Transverse colon (tissue), 4 donors: ENCODE measurements at regions not wholly inside any gene's neighbourhood (a gene's known extent, or its start where the extent isn't known, plus 50 kb on each side); places are given as distances from the start of the nearest gene placed in this dataset.

Experiments used
- POLR2AphosphoS5 ChIP-seq, 3 donors: sonication (generic); formaldehyde crosslinking; IDR thresholded peaks; one replicate each; pipeline ENCODE4 v1.6.1; 2016; ENCODE audit warnings: antibody characterized with exemption in 3 of 3
- TF ChIP-seq, protein P1 (sequence below), 5 experiments: fragments of 200-600 bp in 3 of 5; fragments of 450-650 bp in 2 of 5; sonication (generic) in 3 of 5; IDR thresholded peaks; 1 replicate in 2 of 5; 2 replicates in 3 of 5; pipeline ENCODE4 v1.5.1; 2016 to 2017; ENCODE audit warnings: antibody characterized with exemption in 5 of 5, inconsistent platforms in 3 of 5, mild to moderate bottlenecking in 2 of 5, moderate library complexity in 1 of 5

DNA sequence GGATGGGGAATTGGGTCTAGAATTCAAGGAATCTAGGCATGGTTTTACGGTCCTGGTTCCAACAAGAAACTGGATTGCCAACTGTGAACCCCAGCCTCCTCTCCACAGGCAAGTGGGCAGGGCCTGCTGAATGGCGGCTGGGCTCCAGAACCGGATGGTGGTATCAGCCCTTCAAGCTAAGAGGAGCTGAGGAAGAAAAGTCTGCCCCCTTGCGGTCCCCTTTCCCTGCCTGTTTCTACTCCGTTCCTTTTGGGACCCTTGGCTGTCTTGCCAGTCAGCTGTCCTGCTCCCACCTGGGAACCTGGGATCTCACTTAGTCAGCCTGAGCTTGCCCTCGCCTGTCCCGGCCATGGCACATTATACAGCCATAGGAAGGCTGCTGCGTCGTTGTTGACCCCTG lies 234.4 kb upstream of the DAPK1 start:
- no peak for TF ChIP-seq POLR2AphosphoS5 (IDR thresholded peaks at IDR 0.05)
- TF ChIP-seq, protein P1, sequence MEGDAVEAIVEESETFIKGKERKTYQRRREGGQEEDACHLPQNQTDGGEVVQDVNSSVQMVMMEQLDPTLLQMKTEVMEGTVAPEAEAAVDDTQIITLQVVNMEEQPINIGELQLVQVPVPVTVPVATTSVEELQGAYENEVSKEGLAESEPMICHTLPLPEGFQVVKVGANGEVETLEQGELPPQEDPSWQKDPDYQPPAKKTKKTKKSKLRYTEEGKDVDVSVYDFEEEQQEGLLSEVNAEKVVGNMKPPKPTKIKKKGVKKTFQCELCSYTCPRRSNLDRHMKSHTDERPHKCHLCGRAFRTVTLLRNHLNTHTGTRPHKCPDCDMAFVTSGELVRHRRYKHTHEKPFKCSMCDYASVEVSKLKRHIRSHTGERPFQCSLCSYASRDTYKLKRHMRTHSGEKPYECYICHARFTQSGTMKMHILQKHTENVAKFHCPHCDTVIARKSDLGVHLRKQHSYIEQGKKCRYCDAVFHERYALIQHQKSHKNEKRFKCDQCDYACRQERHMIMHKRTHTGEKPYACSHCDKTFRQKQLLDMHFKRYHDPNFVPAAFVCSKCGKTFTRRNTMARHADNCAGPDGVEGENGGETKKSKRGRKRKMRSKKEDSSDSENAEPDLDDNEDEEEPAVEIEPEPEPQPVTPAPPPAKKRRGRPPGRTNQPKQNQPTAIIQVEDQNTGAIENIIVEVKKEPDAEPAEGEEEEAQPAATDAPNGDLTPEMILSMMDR (IDR thresholded peaks at IDR 0.05) = no peak
